ENCODE measurements at regions not wholly inside any gene's neighbourhood (a gene's known extent, or its start where the extent isn't known, plus 50 kb on each side); places are given as distances from the start of the nearest gene placed in this dataset.
"Not testable (repeated sequence)": the region's sequence is repeated elsewhere in the genome, so short reads cannot be mapped to it uniquely, and the experiment has no call there.

DNA sequence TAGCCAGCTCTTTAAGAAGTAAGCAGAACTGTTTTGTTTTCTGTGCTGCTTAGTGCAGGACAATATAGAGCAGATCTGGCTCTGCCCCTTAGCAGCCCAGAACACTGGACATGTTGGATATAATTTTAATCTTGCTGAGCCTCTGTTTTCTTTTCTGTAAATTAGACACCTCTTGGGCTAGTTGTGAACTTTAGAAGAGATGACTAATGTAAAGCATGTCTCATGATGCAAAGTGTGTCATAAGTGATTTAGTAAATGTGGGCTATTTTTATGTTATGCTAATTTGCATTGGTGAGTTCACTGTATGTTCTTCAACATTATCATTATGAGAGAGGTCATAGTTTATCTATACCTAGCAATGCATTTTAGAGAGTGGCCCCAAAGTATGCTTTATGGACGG is 156.1 kb upstream of the ADAMTSL1 start:
- Histone ChIP-seq H3K4me3 (ENCODE audit: low read depth in 1 of 3, low read length in 3 of 3) (no peak overlapping the region), H3K9me3 (ENCODE audit: control insufficient read depth in 2 of 2, insufficient read depth in 1 of 2, low read depth in 1 of 2, low read length in 1 of 2) (peaks cover 0 to 5% of the 10 kb centered on the region in 2 donors), H3K36me3 (ENCODE audit: control insufficient read depth in 3 of 3, insufficient read depth in 2 of 3, low read depth in 1 of 3, low read length in 3 of 3) (no peaks in the 10 kb centered on the region), H3K27ac (ENCODE audit: low read depth in 1 of 3, low read length in 2 of 3) (no peak overlapping the region), H3K27me3 (ENCODE audit: control insufficient read depth in 3 of 3, insufficient read depth in 3 of 3, low read length in 3 of 3) (no peaks in the 10 kb centered on the region), H3K4me1 (ENCODE audit: control insufficient read depth in 3 of 3, insufficient read depth in 2 of 3, low read depth in 1 of 3, low read length in 2 of 3) (no peaks in the 10 kb centered on the region)
- DNase-seq (no peak), FAIRE-seq (no peak)
- WGBS, 3 donors = 62 to 85% (median 79%) methylated on average over 1 of the region's 1 CpG

DNA sequence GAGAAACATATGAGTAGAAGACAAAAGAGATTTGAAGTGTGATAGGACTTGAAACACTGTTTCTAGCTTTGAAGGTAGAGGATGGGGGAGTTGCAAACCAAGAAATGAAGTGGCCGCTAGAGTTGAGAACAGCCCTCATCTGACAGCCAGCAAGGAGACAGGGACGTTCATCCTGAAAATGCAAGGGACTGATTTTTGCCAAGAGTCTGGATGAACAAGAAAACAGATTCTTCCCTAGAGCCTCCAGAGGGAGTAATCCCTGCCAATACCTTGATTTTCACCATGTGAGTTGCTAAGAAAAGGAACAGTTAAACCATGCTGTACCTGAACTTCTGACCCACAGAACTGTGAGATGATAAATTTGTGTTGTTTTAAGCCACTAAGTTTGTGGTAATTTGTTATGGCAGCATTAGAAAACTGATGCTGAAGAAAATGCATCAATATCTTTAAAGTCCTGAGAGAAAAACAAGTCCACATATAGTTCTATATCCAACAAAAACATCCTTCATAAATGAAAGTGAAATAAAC is 154.0 kb upstream of the ADAMTSL1 start:
- Histone ChIP-seq H3K36me3 (ENCODE audit: control insufficient read depth in 3 of 3, insufficient read depth in 2 of 3, low read depth in 1 of 3, low read length in 3 of 3) (no peaks in the 10 kb centered on the region), H3K9me3 (ENCODE audit: control insufficient read depth in 2 of 2, insufficient read depth in 1 of 2, low read depth in 1 of 2, low read length in 1 of 2) (peaks cover 0 to 5% of the 10 kb centered on the region in 2 donors), H3K4me3 (ENCODE audit: low read depth in 1 of 3, low read length in 3 of 3) (no peak overlapping the region), H3K4me1 (ENCODE audit: control insufficient read depth in 3 of 3, insufficient read depth in 2 of 3, low read depth in 1 of 3, low read length in 2 of 3) (no peaks in the 10 kb centered on the region), H3K27ac (ENCODE audit: low read depth in 1 of 3, low read length in 2 of 3) (no peak overlapping the region), H3K27me3 (ENCODE audit: control insufficient read depth in 3 of 3, insufficient read depth in 3 of 3, low read length in 3 of 3) (no peaks in the 10 kb centered on the region)
- 57 to 66% (median 57%) methylated on average over 2 of the region's 2 CpGs for WGBS, 3 donors
- FAIRE-seq (no peak), DNase-seq (no peak)

DNA sequence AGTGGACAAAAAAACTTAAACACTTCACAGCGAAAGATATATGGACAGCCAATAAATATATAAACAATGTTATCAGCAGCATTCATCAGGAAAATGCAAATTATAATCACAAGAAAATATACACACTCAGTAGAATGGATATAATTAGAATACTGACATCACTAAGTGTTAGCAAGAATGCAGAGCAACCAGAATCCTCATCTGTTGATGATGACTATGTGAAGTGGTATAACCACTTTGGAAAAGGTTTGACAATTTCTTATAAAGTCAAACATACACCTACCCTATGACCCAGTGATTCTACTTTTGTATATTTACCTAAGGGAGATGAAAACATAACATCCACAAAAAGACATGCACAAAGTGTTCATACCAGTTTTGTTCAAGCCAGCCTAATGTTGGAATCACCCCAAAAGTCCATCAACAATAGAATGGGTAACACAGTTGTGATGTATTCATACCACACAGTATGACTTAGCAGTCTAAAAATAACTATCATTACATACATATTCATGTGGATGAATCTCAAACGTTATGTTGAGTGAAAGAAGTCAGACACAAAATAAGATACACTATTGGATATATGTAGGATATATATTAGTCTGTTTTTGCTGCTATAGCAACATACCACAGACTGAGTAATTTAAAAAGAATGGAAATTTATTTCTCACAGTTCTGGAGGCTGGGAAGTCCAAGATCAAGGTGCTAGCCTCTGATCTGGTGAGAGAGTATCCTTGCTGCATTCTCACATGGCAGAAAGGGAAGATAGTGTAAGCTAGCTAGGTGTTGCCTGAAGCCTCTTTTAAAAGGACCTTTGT is 148.8 kb upstream of the ADAMTSL1 start:
- WGBS, 3 donors = 80 to 84% (median 82%) methylated on average over 2 of the region's 2 CpGs
- no peak overlapping the region for H3K4me3 ChIP-seq (ENCODE audit: low read depth in 1 of 3, low read length in 3 of 3)
- no peaks in the 10 kb centered on the region for H3K36me3 ChIP-seq (ENCODE audit: control insufficient read depth in 3 of 3, insufficient read depth in 2 of 3, low read depth in 1 of 3, low read length in 3 of 3)
- no peaks in the 10 kb centered on the region for H3K27me3 ChIP-seq (ENCODE audit: control insufficient read depth in 3 of 3, insufficient read depth in 3 of 3, low read length in 3 of 3)
- H3K9me3 ChIP-seq (ENCODE audit: control insufficient read depth in 2 of 2, insufficient read depth in 1 of 2, low read depth in 1 of 2, low read length in 1 of 2) = no peaks in the 10 kb centered on the region
- FAIRE-seq (no peak), DNase-seq (no peak)
- no peak overlapping the region for H3K27ac ChIP-seq (ENCODE audit: low read depth in 1 of 3, low read length in 2 of 3)
- no peaks in the 10 kb centered on the region for H3K4me1 ChIP-seq (ENCODE audit: control insufficient read depth in 3 of 3, insufficient read depth in 2 of 3, low read depth in 1 of 3, low read length in 2 of 3)

DNA sequence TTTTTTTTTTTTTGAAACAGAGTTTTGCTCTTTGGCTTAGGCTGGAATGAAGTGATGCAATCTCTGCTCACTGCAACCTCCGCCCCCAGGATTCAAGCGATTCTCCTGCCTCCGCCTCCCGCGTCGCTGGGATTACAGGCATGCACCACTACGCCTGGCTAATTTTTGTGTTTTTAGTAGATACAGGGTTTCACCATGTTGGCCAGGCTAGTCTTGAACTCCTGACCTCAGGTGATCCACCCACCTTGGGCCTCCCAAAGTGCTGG is 148.3 kb upstream of the ADAMTSL1 start:
- not testable (repeated sequence) for DNase-seq; FAIRE-seq; H3K9me3 ChIP-seq (ENCODE audit: control insufficient read depth in 2 of 2, insufficient read depth in 1 of 2, low read depth in 1 of 2, low read length in 1 of 2); H3K27me3 ChIP-seq (ENCODE audit: control insufficient read depth in 3 of 3, insufficient read depth in 3 of 3, low read length in 3 of 3); H3K4me3 ChIP-seq (ENCODE audit: low read depth in 1 of 3, low read length in 3 of 3); H3K36me3 ChIP-seq (ENCODE audit: control insufficient read depth in 3 of 3, insufficient read depth in 2 of 3, low read depth in 1 of 3, low read length in 3 of 3); H3K4me1 ChIP-seq (ENCODE audit: control insufficient read depth in 3 of 3, insufficient read depth in 2 of 3, low read depth in 1 of 3, low read length in 2 of 3); H3K27ac ChIP-seq (ENCODE audit: low read depth in 1 of 3, low read length in 2 of 3)
- 91 to 96% (median 94%) methylated on average over 7 of the region's 7 CpGs for WGBS, 3 donors

DNA sequence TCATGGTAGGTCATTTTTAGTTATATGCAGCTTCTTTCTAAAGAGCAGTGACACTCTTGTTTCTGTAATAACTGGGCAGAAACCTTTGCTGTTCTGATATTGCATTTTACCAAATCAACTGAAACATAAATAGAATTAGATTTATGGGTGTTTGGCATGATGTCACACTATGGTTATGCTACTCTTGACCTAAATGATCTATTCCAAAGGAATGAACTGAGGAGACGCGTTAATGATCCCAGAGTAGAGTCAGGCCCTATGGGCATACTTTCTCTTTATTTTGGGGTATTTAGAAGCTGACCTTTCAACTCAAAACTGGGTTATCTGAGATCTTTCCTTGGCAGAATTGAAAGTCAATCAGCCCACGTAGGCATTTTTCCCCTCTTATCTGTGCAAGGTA is 146.8 kb upstream of the ADAMTSL1 start:
- no peaks in the 10 kb centered on the region for H3K36me3 ChIP-seq (ENCODE audit: control insufficient read depth in 3 of 3, insufficient read depth in 2 of 3, low read depth in 1 of 3, low read length in 3 of 3)
- WGBS, 3 donors = 70 to 80% (median 75%) methylated on average over 3 of the region's 3 CpGs
- no peak overlapping the region for H3K27ac ChIP-seq (ENCODE audit: low read depth in 1 of 3, low read length in 2 of 3)
- H3K4me1 ChIP-seq (ENCODE audit: control insufficient read depth in 3 of 3, insufficient read depth in 2 of 3, low read depth in 1 of 3, low read length in 2 of 3) = no peaks in the 10 kb centered on the region
- H3K27me3 ChIP-seq (ENCODE audit: control insufficient read depth in 3 of 3, insufficient read depth in 3 of 3, low read length in 3 of 3) = no peaks in the 10 kb centered on the region
- no peak overlapping the region for H3K4me3 ChIP-seq (ENCODE audit: low read depth in 1 of 3, low read length in 3 of 3)
- FAIRE-seq (no peak), DNase-seq (no peak)
- no peaks in the 10 kb centered on the region for H3K9me3 ChIP-seq (ENCODE audit: control insufficient read depth in 2 of 2, insufficient read depth in 1 of 2, low read depth in 1 of 2, low read length in 1 of 2)

DNA sequence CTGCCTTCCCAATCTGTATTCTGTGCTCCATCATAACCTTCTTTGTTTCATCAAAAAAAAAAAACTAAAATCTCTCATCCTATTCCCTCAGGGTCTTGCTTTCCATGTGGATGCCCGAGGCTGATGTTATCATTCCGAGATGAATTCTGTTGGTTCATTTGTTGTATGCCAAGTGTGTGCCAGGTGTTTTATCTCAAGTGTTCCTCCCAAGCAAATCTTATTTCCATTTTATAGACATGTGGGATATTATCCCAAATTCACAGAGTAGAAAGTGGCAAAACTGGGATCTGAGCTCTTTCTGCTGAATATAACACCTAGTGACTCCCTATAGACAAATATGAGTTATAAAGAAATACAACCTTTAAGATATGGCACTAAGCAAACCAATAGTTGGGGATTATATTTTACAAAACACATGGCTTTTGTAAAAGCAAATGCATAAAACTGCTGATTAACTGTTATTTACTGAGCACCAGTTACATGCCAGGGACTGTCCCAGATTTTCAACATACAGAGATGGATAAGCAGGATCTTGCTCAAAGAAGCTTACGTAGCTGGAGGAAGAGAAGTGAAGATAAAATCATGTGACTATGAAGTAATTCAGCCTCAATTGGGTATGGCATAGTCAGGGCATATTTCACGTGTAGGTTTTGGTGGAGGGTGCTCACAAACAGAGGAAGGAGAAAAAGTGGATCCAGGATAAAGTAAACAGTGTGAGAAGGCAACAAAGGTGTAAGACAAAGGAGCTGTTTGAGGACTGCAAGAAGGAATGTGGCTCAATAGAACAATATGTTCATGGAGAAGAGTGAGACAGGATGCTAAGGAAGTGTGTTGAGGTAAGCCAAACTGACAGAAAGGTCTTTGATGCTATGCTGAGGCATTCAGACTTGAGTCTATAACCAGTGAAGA is 143.3 kb upstream of the ADAMTSL1 start:
- no peak overlapping the region for H3K4me3 ChIP-seq (ENCODE audit: low read depth in 1 of 3, low read length in 3 of 3)
- DNase-seq (no peak), FAIRE-seq (no peak)
- no peaks in the 10 kb centered on the region for H3K36me3 ChIP-seq (ENCODE audit: control insufficient read depth in 3 of 3, insufficient read depth in 2 of 3, low read depth in 1 of 3, low read length in 3 of 3)
- 58 to 67% (median 62%) methylated on average over 4 of the region's 4 CpGs for WGBS, 3 donors
- no peaks in the 10 kb centered on the region for H3K27me3 ChIP-seq (ENCODE audit: control insufficient read depth in 3 of 3, insufficient read depth in 3 of 3, low read length in 3 of 3)
- H3K9me3 ChIP-seq (ENCODE audit: control insufficient read depth in 2 of 2, insufficient read depth in 1 of 2, low read depth in 1 of 2, low read length in 1 of 2) = no peaks in the 10 kb centered on the region
- H3K27ac ChIP-seq (ENCODE audit: low read depth in 1 of 3, low read length in 2 of 3) = no peak overlapping the region
- H3K4me1 ChIP-seq (ENCODE audit: control insufficient read depth in 3 of 3, insufficient read depth in 2 of 3, low read depth in 1 of 3, low read length in 2 of 3) = no peaks in the 10 kb centered on the region

DNA sequence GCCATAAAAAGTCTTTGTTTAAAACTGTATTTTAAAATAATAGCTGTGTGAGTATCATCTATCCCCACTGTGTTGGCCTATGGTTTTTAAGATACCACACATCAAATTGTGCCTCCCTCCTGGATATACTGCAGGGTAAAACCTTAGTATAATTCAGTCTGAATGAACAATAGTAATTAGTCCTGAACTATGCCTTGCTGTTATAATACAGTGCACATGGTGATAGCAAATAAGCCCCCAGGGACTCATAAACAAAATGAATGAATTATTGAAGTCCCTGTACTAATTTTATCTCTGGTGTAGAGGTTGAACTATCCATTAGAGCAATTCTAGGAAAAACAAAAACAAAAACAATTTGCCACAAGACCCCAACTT is 142.7 kb upstream of the ADAMTSL1 start:
- no peak for DNase-seq
- no peaks in the 10 kb centered on the region for H3K27me3 ChIP-seq (ENCODE audit: control insufficient read depth in 3 of 3, insufficient read depth in 3 of 3, low read length in 3 of 3)
- no peaks in the 10 kb centered on the region for H3K4me1 ChIP-seq (ENCODE audit: control insufficient read depth in 3 of 3, insufficient read depth in 2 of 3, low read depth in 1 of 3, low read length in 2 of 3)
- H3K4me3 ChIP-seq (ENCODE audit: low read depth in 1 of 3, low read length in 3 of 3) = no peak overlapping the region
- no peaks in the 10 kb centered on the region for H3K36me3 ChIP-seq (ENCODE audit: control insufficient read depth in 3 of 3, insufficient read depth in 2 of 3, low read depth in 1 of 3, low read length in 3 of 3)
- no peaks in the 10 kb centered on the region for H3K9me3 ChIP-seq (ENCODE audit: control insufficient read depth in 2 of 2, insufficient read depth in 1 of 2, low read depth in 1 of 2, low read length in 1 of 2)
- no peak overlapping the region for H3K27ac ChIP-seq (ENCODE audit: low read depth in 1 of 3, low read length in 2 of 3)
- no peak for FAIRE-seq

DNA sequence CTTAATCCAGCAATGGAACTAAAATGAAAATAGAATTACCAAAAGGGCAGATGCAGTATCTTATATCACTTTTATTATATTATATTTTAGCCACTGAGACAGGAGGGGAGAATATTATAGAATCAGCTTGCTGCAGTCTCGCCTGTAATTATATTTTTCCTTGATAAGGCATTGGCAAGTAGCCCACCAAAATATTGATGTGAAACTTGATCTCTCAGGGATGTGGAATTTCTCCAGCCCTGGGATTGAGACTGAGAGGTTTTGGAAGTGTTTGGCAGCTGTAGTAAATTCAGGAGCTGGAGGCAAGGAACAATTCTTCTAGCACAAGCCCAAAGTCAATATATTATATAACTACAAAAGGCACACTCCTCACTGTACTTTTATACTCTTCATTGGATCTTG is 142.1 kb upstream of the ADAMTSL1 start:
- WGBS, 3 donors = 5 to 28% (median 16%) methylated on average over 1 of the region's 1 CpG
- no peaks in the 10 kb centered on the region for H3K27me3 ChIP-seq (ENCODE audit: control insufficient read depth in 3 of 3, insufficient read depth in 3 of 3, low read length in 3 of 3)
- H3K36me3 ChIP-seq (ENCODE audit: control insufficient read depth in 3 of 3, insufficient read depth in 2 of 3, low read depth in 1 of 3, low read length in 3 of 3) = no peaks in the 10 kb centered on the region
- H3K4me3 ChIP-seq (ENCODE audit: low read depth in 1 of 3, low read length in 3 of 3) = no peak overlapping the region
- H3K27ac ChIP-seq (ENCODE audit: low read depth in 1 of 3, low read length in 2 of 3) = no peak overlapping the region
- FAIRE-seq (no peak), DNase-seq (no peak)
- no peaks in the 10 kb centered on the region for H3K4me1 ChIP-seq (ENCODE audit: control insufficient read depth in 3 of 3, insufficient read depth in 2 of 3, low read depth in 1 of 3, low read length in 2 of 3)
- no peaks in the 10 kb centered on the region for H3K9me3 ChIP-seq (ENCODE audit: control insufficient read depth in 2 of 2, insufficient read depth in 1 of 2, low read depth in 1 of 2, low read length in 1 of 2)

All from small intestine (tissue), 7 donors.